Nephron progenitor cell (in vitro differentiated cells): ENCODE measurements at regions not wholly inside any gene's neighbourhood (a gene's known extent, or its start where the extent isn't known, plus 50 kb on each side); places are given as distances from the start of the nearest gene placed in this dataset.
A peak's percentile ranks its signal among the peaks of the same experiment; 100 is the strongest.

ENCODE experiments used
- DNase-seq: peaks from one replicate; pipeline ENCODE4 v3.0.0; 2021
- H3K27ac Mint-ChIP-seq: 2 replicates; pipeline ENCODE4 v1.8.0; 2021; ENCODE audit warnings: mild to moderate bottlenecking, moderate library complexity, mixed read lengths
- H3K27me3 Mint-ChIP-seq: 2 replicates; pipeline ENCODE4 v1.8.0; 2021; ENCODE audit warnings: mild to moderate bottlenecking, low read depth, mixed read lengths; ENCODE audit not compliant: poor library complexity
- H3K36me3 Mint-ChIP-seq: 2 replicates; pipeline ENCODE4 v1.8.0; 2021; ENCODE audit warnings: low read depth, mixed read lengths
- H3K4me1 Mint-ChIP-seq: 2 replicates; pipeline ENCODE4 v1.8.0; 2021; ENCODE audit warnings: mixed read lengths
- H3K4me3 Mint-ChIP-seq: 2 replicates; pipeline ENCODE4 v1.8.0; 2021; ENCODE audit warnings: mild to moderate bottlenecking, moderate library complexity, mixed read lengths
- H3K9me3 Mint-ChIP-seq: 2 replicates; pipeline ENCODE4 v1.8.0; 2021; ENCODE audit warnings: mild to moderate bottlenecking, moderate library complexity, mixed read lengths
- TF ChIP-seq, protein P1 (sequence below): fragments of 200-600 bp; sonication (generic); IDR thresholded peaks from 2 replicates; pipeline ENCODE4 v1.5.0; 2021; ENCODE audit warnings: antibody characterized with exemption

DNA sequence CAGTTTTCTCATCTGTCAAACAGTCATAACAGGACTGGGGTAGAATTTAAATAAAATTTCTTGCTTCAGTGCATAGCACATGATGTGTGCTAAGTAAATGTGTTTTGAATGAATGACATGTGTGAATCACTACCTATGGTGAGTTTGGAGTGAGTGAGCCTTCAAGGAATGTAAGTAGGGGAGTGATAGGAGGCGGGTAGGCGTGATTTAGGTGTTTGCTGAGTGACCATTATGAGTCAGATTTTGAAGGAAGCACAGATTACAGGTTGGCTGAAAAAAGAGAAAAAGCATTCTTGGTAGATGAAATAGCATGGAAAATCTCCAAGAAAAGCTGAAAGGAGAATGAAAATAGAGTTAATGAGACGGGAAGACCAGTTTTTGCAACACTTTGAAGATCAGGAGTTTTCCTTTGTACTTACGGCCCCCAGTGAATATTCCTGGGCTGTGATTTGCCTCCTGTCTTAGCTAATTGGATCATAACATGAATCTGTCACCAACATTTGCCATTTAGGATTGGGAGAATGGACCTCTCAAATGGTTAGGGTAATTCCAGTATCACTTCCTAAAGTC lies 136.9 kb upstream of the GATA6 start:
- peak overlapping the region; percentile 2 for H3K27ac Mint-ChIP-seq

DNA sequence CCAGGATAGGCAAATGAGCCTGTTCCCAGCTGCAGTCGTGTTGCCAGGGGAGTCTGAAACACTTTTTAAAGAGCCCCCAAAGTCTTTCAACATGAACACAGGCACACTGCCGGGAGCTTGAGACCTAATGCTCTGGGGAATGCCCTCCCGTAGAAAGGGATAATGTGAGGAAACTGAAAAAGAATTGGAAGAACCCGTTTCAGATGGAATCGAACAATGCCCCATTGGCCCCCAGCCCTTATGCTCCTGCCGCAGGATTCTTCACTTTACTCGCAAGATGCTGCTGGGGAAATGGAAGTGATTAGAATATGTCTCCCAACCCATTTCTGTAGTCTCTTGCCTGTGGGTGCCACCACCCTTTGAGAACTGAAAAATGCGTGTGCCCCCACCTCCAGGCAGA lies 136.3 kb upstream of the GATA6 start:
- H3K27ac Mint-ChIP-seq, result no peak overlapping the region
- peaks cover 19% of the 10 kb centered on the region for H3K4me1 Mint-ChIP-seq
- no peaks in the 10 kb centered on the region for H3K36me3 Mint-ChIP-seq
- H3K9me3 Mint-ChIP-seq, result no peaks in the 10 kb centered on the region
- no peak for DNase-seq
- peaks cover 4% of the 10 kb centered on the region for H3K27me3 Mint-ChIP-seq
- TF ChIP-seq, protein P1, sequence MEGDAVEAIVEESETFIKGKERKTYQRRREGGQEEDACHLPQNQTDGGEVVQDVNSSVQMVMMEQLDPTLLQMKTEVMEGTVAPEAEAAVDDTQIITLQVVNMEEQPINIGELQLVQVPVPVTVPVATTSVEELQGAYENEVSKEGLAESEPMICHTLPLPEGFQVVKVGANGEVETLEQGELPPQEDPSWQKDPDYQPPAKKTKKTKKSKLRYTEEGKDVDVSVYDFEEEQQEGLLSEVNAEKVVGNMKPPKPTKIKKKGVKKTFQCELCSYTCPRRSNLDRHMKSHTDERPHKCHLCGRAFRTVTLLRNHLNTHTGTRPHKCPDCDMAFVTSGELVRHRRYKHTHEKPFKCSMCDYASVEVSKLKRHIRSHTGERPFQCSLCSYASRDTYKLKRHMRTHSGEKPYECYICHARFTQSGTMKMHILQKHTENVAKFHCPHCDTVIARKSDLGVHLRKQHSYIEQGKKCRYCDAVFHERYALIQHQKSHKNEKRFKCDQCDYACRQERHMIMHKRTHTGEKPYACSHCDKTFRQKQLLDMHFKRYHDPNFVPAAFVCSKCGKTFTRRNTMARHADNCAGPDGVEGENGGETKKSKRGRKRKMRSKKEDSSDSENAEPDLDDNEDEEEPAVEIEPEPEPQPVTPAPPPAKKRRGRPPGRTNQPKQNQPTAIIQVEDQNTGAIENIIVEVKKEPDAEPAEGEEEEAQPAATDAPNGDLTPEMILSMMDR, result no peak
- no peak overlapping the region for H3K4me3 Mint-ChIP-seq

More for the DNA sequence above, 136.9 kb upstream of the GATA6 start:
- TF ChIP-seq, protein P1, result no peak
- no peaks in the 10 kb centered on the region for H3K9me3 Mint-ChIP-seq
- H3K4me1 Mint-ChIP-seq, result peaks cover 19% of the 10 kb centered on the region
- DNase-seq, result no peak
- H3K36me3 Mint-ChIP-seq, result no peaks in the 10 kb centered on the region
- H3K4me3 Mint-ChIP-seq, result no peak overlapping the region
- H3K27me3 Mint-ChIP-seq, result peaks cover 4% of the 10 kb centered on the region

DNA sequence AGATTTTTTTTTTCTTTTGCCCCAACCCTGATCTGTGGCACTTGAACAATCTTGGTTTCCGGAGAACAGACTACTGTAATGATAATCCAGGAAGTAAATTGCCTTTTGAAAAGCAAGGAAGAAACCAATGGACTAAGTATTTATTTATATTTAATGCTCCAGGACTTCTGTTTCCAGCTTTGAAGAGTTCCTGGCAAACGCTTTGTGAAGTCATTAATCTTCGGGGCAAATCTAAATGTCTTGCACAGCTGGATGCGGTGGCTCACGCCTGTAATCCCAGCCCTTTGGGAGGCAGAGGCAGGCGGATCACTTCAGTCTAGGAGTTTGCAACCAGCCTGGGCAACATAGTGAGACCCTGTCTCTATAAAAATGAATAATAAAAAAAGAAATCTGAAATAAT lies 135.1 kb upstream of the GATA6 start:
- no peak for DNase-seq
- Mint-ChIP-seq H3K27me3 (peaks cover 4% of the 10 kb centered on the region), H3K9me3 (no peaks in the 10 kb centered on the region), H3K4me3 (no peak overlapping the region), H3K36me3 (no peaks in the 10 kb centered on the region), H3K27ac (no peak overlapping the region), H3K4me1 (peaks cover 19% of the 10 kb centered on the region)
- TF ChIP-seq, protein P1, result no peak

DNA sequence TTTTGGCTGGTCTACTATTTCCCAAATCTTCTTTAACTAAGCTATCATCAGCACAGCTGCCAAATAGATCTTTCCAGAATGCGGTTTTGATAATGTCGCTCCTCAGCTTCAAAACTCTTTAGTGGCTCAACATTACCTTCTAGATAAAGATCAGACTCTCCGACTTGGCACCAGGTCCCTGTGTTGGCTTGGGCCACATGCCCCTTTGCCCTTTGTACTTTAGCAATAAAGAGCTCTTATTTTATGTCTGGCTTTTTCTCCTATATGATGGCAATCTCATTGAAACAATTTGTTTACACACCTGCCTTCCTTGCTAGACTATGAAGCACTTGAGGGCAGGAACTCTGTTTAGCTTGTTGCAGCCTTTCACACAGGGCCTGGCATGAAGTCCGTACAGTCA lies 128.9 kb upstream of the GATA6 start:
- peaks cover 22% of the 10 kb centered on the region for H3K4me1 Mint-ChIP-seq
- no peak for DNase-seq
- H3K4me3 Mint-ChIP-seq, result no peak overlapping the region
- H3K9me3 Mint-ChIP-seq, result no peaks in the 10 kb centered on the region
- no peak overlapping the region for H3K27ac Mint-ChIP-seq
- TF ChIP-seq, protein P1, result no peak
- H3K36me3 Mint-ChIP-seq, result no peaks in the 10 kb centered on the region
- H3K27me3 Mint-ChIP-seq, result no peaks in the 10 kb centered on the region

DNA sequence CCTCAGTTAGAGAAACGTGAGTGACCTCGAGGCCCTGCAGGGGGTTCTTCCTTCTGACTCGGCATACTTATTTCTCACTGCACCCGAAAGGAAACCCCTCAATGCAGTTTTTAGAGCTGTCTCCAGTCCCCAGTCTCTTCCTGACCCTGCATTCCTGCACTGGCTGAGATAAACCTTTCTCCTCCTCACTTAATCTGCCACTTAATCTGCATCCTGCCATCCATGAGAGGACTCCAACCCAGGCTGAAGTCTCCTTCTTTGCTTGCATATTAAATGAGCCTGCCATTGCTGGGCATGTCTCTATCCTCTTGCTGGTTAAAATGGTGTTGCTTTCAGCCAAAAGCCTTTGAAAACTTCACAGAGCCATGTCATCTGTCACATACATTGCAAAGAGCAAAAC lies 125.6 kb upstream of the GATA6 start:
- H3K4me1 Mint-ChIP-seq, result peaks cover 26% of the 10 kb centered on the region

More for the DNA sequence above, 125.6 kb upstream of the GATA6 start:
- H3K27ac Mint-ChIP-seq, result no peak overlapping the region
- DNase-seq, result no peak
- H3K36me3 Mint-ChIP-seq, result no peaks in the 10 kb centered on the region
- peaks cover 9% of the 10 kb centered on the region for H3K27me3 Mint-ChIP-seq
- H3K9me3 Mint-ChIP-seq, result no peaks in the 10 kb centered on the region
- TF ChIP-seq, protein P1, result no peak
- no peak overlapping the region for H3K4me3 Mint-ChIP-seq
